ENCODE measurements at regions not wholly inside any gene's neighbourhood (a gene's known extent, or its start where the extent isn't known, plus 50 kb on each side); places are given as distances from the start of the nearest gene placed in this dataset.

DNA sequence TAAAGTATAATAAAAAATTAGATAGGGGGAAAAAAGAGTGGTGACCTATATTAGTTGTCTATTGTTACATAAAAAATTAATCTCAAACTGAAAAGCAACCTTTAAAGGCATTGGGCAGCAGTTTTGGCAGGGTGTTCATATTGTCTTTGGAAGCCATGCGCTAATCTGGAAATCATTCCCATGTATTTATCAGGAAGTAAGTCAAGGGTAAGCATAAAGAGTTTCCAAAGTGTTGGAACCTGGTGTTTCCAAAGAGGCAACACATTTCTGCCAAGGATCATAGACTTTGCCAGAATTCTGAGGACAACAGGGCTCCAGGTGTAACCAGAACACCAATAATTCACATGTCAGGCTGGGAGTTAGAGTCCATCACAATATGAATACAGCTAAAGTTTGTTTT is 55.7 kb upstream of the EGFR start:
- H3K4me3 ChIP-seq (ENCODE audit: low read depth, low read length), result no peak overlapping the region
- TF ChIP-seq, protein P1, sequence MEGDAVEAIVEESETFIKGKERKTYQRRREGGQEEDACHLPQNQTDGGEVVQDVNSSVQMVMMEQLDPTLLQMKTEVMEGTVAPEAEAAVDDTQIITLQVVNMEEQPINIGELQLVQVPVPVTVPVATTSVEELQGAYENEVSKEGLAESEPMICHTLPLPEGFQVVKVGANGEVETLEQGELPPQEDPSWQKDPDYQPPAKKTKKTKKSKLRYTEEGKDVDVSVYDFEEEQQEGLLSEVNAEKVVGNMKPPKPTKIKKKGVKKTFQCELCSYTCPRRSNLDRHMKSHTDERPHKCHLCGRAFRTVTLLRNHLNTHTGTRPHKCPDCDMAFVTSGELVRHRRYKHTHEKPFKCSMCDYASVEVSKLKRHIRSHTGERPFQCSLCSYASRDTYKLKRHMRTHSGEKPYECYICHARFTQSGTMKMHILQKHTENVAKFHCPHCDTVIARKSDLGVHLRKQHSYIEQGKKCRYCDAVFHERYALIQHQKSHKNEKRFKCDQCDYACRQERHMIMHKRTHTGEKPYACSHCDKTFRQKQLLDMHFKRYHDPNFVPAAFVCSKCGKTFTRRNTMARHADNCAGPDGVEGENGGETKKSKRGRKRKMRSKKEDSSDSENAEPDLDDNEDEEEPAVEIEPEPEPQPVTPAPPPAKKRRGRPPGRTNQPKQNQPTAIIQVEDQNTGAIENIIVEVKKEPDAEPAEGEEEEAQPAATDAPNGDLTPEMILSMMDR (IDR thresholded peaks at IDR 0.05; ENCODE audit: borderline replicate concordance, insufficient read depth, low read depth, low read length), result no peak

DNA sequence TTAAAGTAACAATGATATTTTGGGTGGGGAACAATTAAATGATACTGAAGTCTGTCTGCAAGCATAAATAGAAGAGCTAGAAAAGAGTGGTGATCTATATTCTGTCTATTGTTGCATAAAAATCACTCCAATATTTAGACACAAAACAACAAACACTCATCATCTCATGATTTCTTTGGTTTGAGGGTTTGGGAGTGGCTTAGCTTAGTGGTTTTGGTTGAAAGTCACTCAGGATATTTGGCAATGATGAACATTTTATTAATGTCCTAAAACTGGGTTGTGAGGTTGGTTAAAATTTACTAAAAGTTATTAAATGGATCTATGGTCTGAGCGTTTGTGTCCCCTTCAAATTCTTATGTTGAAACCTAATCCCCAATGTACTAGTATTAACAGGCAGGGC is 54.7 kb upstream of the EGFR start:
- TF ChIP-seq, protein P1 (IDR thresholded peaks at IDR 0.05; ENCODE audit: borderline replicate concordance, insufficient read depth, low read depth, low read length), result no peak

DNA sequence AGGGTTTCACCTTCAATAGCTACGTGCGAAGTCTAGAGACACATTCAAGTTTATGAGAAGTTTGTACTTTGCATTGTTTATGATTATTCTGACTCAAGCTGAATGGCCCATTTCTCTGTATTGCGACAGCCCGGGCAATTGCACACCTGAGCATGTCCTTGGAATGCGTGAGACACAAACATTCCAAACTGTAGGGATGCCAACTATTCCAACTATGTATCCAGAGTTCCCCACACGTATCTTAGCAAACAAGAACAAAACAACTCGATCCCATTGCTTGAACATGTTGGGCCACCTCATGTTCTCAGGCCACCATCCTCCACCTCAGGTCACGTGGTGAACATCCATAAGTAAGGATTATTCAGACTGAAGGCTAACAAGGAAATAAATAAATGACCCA is 51.4 kb upstream of the EGFR start:
- TF ChIP-seq, protein P1 (IDR thresholded peaks at IDR 0.05; ENCODE audit: borderline replicate concordance, insufficient read depth, low read depth, low read length), result no peak
- no peak overlapping the region for H3K4me3 ChIP-seq (ENCODE audit: low read depth, low read length)

More for the DNA sequence above, 54.7 kb upstream of the EGFR start:
- no peak overlapping the region for H3K4me3 ChIP-seq (ENCODE audit: low read depth, low read length)

DNA sequence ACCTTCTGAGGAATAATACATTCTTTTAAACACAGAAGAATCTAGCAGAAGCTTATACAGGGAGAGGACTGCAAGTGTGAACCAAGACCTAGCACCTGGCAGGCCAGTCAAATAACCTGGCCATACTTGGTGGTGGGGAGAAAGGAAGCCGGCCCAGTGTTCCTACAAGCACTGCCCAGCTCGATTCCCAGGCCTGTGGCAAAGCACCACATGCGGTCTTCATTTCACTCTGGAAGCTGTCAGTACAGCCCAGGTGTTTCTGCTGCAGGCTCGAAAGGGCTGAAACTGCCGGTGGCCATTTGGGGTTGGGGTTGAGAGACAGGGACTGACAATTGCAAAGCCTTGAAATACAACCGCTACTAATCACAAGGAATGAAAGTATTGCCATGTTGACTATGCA is 50.8 kb upstream of the EGFR start:
- H3K4me3 ChIP-seq (ENCODE audit: low read depth, low read length), result no peak overlapping the region
- TF ChIP-seq, protein P1 (IDR thresholded peaks at IDR 0.05; ENCODE audit: borderline replicate concordance, insufficient read depth, low read depth, low read length), result no peak

Measured in GM12875 (cell line).